ENCODE measurements at regions not wholly inside any gene's neighbourhood (a gene's known extent, or its start where the extent isn't known, plus 50 kb on each side); places are given as distances from the start of the nearest gene placed in this dataset.

GRCh38 chr6:40252531-40253258, 318.4 kb upstream of the MOCS1 start:
- H3K27me3 ChIP-seq (ENCODE audit: control insufficient read depth in 1 of 2, insufficient read depth in 2 of 2, low read length in 2 of 2): no peaks in the 10 kb centered on the region
- H3K36me3 ChIP-seq (ENCODE audit: control insufficient read depth in 1 of 2, insufficient read depth in 2 of 2, low read length in 2 of 2): no peaks in the 10 kb centered on the region
- H3K4me3 ChIP-seq (ENCODE audit: low read depth in 1 of 2, low read length in 2 of 2): no peak overlapping the region
- H3K27ac ChIP-seq (ENCODE audit: low read depth, low read length): no peak overlapping the region
- H3K4me1 ChIP-seq (ENCODE audit: control insufficient read depth in 1 of 2, insufficient read depth in 2 of 2, low read length in 2 of 2): no peaks in the 10 kb centered on the region
- H3K9me3 ChIP-seq (ENCODE audit: control insufficient read depth in 1 of 2, low read length in 2 of 2): no peaks in the 10 kb centered on the region
- H3K9ac ChIP-seq (ENCODE audit: low read depth in 1 of 2, low read length in 2 of 2): no peak overlapping the region

- H3K27ac ChIP-seq (ENCODE audit: low read depth, low read length): no peak overlapping the region
Measured at GRCh38 chr6:40251637-40252300, 317.5 kb upstream of the MOCS1 start.

GRCh38 chr6:40249935-40250334, 315.7 kb upstream of the MOCS1 start:
- Histone ChIP-seq H3K4me3 (ENCODE audit: low read depth in 1 of 2, low read length in 2 of 2) (no peak overlapping the region), H3K36me3 (ENCODE audit: control insufficient read depth in 1 of 2, insufficient read depth in 2 of 2, low read length in 2 of 2) (no peaks in the 10 kb centered on the region), H3K9ac (ENCODE audit: low read depth in 1 of 2, low read length in 2 of 2) (no peak overlapping the region), H3K27me3 (ENCODE audit: control insufficient read depth in 1 of 2, insufficient read depth in 2 of 2, low read length in 2 of 2) (no peaks in the 10 kb centered on the region), H3K27ac (ENCODE audit: low read depth, low read length) (no peak overlapping the region), H3K9me3 (ENCODE audit: control insufficient read depth in 1 of 2, low read length in 2 of 2) (no peaks in the 10 kb centered on the region), H3K4me1 (ENCODE audit: control insufficient read depth in 1 of 2, insufficient read depth in 2 of 2, low read length in 2 of 2) (no peaks in the 10 kb centered on the region)

More at GRCh38 chr6:40251637-40252300, 317.5 kb upstream of the MOCS1 start:
- H3K36me3 ChIP-seq (ENCODE audit: control insufficient read depth in 1 of 2, insufficient read depth in 2 of 2, low read length in 2 of 2): no peaks in the 10 kb centered on the region
- H3K4me1 ChIP-seq (ENCODE audit: control insufficient read depth in 1 of 2, insufficient read depth in 2 of 2, low read length in 2 of 2): no peaks in the 10 kb centered on the region
- H3K9me3 ChIP-seq (ENCODE audit: control insufficient read depth in 1 of 2, low read length in 2 of 2): no peaks in the 10 kb centered on the region
- H3K4me3 ChIP-seq (ENCODE audit: low read depth in 1 of 2, low read length in 2 of 2): no peak overlapping the region
- no peak overlapping the region for H3K9ac ChIP-seq (ENCODE audit: low read depth in 1 of 2, low read length in 2 of 2)
- H3K27me3 ChIP-seq (ENCODE audit: control insufficient read depth in 1 of 2, insufficient read depth in 2 of 2, low read length in 2 of 2): no peaks in the 10 kb centered on the region

- Histone ChIP-seq H3K9ac (ENCODE audit: low read depth in 1 of 2, low read length in 2 of 2) (no peak overlapping the region), H3K27ac (ENCODE audit: low read depth, low read length) (no peak overlapping the region), H3K4me3 (ENCODE audit: low read depth in 1 of 2, low read length in 2 of 2) (no peak overlapping the region), H3K9me3 (ENCODE audit: control insufficient read depth in 1 of 2, low read length in 2 of 2) (no peaks in the 10 kb centered on the region), H3K27me3 (ENCODE audit: control insufficient read depth in 1 of 2, insufficient read depth in 2 of 2, low read length in 2 of 2) (no peaks in the 10 kb centered on the region), H3K36me3 (ENCODE audit: control insufficient read depth in 1 of 2, insufficient read depth in 2 of 2, low read length in 2 of 2) (no peaks in the 10 kb centered on the region), H3K4me1 (ENCODE audit: control insufficient read depth in 1 of 2, insufficient read depth in 2 of 2, low read length in 2 of 2) (no peaks in the 10 kb centered on the region)
Measured at GRCh38 chr6:40247516-40248115, 313.4 kb upstream of the MOCS1 start.

GRCh38 chr6:40244699-40245098, 310.4 kb upstream of the MOCS1 start:
- Histone ChIP-seq H3K9ac (ENCODE audit: low read depth in 1 of 2, low read length in 2 of 2) (no peak overlapping the region), H3K4me1 (ENCODE audit: control insufficient read depth in 1 of 2, insufficient read depth in 2 of 2, low read length in 2 of 2) (no peaks in the 10 kb centered on the region), H3K36me3 (ENCODE audit: control insufficient read depth in 1 of 2, insufficient read depth in 2 of 2, low read length in 2 of 2) (no peaks in the 10 kb centered on the region), H3K9me3 (ENCODE audit: control insufficient read depth in 1 of 2, low read length in 2 of 2) (no peaks in the 10 kb centered on the region), H3K4me3 (ENCODE audit: low read depth in 1 of 2, low read length in 2 of 2) (no peak overlapping the region), H3K27ac (ENCODE audit: low read depth, low read length) (no peak overlapping the region), H3K27me3 (ENCODE audit: control insufficient read depth in 1 of 2, insufficient read depth in 2 of 2, low read length in 2 of 2) (no peaks in the 10 kb centered on the region)

GRCh38 chr6:40232698-40233097, 298.4 kb upstream of the MOCS1 start:
- Histone ChIP-seq H3K9me3 (ENCODE audit: control insufficient read depth in 1 of 2, low read length in 2 of 2) (no peaks in the 10 kb centered on the region), H3K9ac (ENCODE audit: low read depth in 1 of 2, low read length in 2 of 2) (no peak overlapping the region), H3K27me3 (ENCODE audit: control insufficient read depth in 1 of 2, insufficient read depth in 2 of 2, low read length in 2 of 2) (no peaks in the 10 kb centered on the region), H3K4me1 (ENCODE audit: control insufficient read depth in 1 of 2, insufficient read depth in 2 of 2, low read length in 2 of 2) (no peaks in the 10 kb centered on the region), H3K36me3 (ENCODE audit: control insufficient read depth in 1 of 2, insufficient read depth in 2 of 2, low read length in 2 of 2) (no peaks in the 10 kb centered on the region), H3K4me3 (ENCODE audit: low read depth in 1 of 2, low read length in 2 of 2) (no peak overlapping the region), H3K27ac (ENCODE audit: low read depth, low read length) (no peak overlapping the region)

GRCh38 chr6:40227735-40228134, 293.5 kb upstream of the MOCS1 start:
- no peak overlapping the region for H3K27ac ChIP-seq (ENCODE audit: low read depth, low read length)
- H3K9ac ChIP-seq (ENCODE audit: low read depth in 1 of 2, low read length in 2 of 2): no peak overlapping the region
- H3K36me3 ChIP-seq (ENCODE audit: control insufficient read depth in 1 of 2, insufficient read depth in 2 of 2, low read length in 2 of 2): no peaks in the 10 kb centered on the region
- H3K9me3 ChIP-seq (ENCODE audit: control insufficient read depth in 1 of 2, low read length in 2 of 2): no peaks in the 10 kb centered on the region
- H3K4me3 ChIP-seq (ENCODE audit: low read depth in 1 of 2, low read length in 2 of 2): no peak overlapping the region
- H3K27me3 ChIP-seq (ENCODE audit: control insufficient read depth in 1 of 2, insufficient read depth in 2 of 2, low read length in 2 of 2): no peaks in the 10 kb centered on the region
- H3K4me1 ChIP-seq (ENCODE audit: control insufficient read depth in 1 of 2, insufficient read depth in 2 of 2, low read length in 2 of 2): no peaks in the 10 kb centered on the region

- H3K27ac ChIP-seq (ENCODE audit: low read depth, low read length): no peak overlapping the region
- no peaks in the 10 kb centered on the region for H3K9me3 ChIP-seq (ENCODE audit: control insufficient read depth in 1 of 2, low read length in 2 of 2)
- no peaks in the 10 kb centered on the region for H3K27me3 ChIP-seq (ENCODE audit: control insufficient read depth in 1 of 2, insufficient read depth in 2 of 2, low read length in 2 of 2)
- no peaks in the 10 kb centered on the region for H3K36me3 ChIP-seq (ENCODE audit: control insufficient read depth in 1 of 2, insufficient read depth in 2 of 2, low read length in 2 of 2)
- H3K4me1 ChIP-seq (ENCODE audit: control insufficient read depth in 1 of 2, insufficient read depth in 2 of 2, low read length in 2 of 2): no peaks in the 10 kb centered on the region
- H3K4me3 ChIP-seq (ENCODE audit: low read depth in 1 of 2, low read length in 2 of 2): no peak overlapping the region
- no peak overlapping the region for H3K9ac ChIP-seq (ENCODE audit: low read depth in 1 of 2, low read length in 2 of 2)
Measured at GRCh38 chr6:40222354-40222753, 288.1 kb upstream of the MOCS1 start.

GRCh38 chr6:40219799-40220198, 285.5 kb upstream of the MOCS1 start:
- Histone ChIP-seq H3K4me3 (ENCODE audit: low read depth in 1 of 2, low read length in 2 of 2) (no peak overlapping the region), H3K27ac (ENCODE audit: low read depth, low read length) (no peak overlapping the region), H3K9me3 (ENCODE audit: control insufficient read depth in 1 of 2, low read length in 2 of 2) (no peaks in the 10 kb centered on the region), H3K27me3 (ENCODE audit: control insufficient read depth in 1 of 2, insufficient read depth in 2 of 2, low read length in 2 of 2) (no peaks in the 10 kb centered on the region), H3K4me1 (ENCODE audit: control insufficient read depth in 1 of 2, insufficient read depth in 2 of 2, low read length in 2 of 2) (no peaks in the 10 kb centered on the region), H3K9ac (ENCODE audit: low read depth in 1 of 2, low read length in 2 of 2) (no peak overlapping the region), H3K36me3 (ENCODE audit: control insufficient read depth in 1 of 2, insufficient read depth in 2 of 2, low read length in 2 of 2) (no peaks in the 10 kb centered on the region)

- Histone ChIP-seq H3K36me3 (ENCODE audit: control insufficient read depth in 1 of 2, insufficient read depth in 2 of 2, low read length in 2 of 2) (no peaks in the 10 kb centered on the region), H3K27ac (ENCODE audit: low read depth, low read length) (no peak overlapping the region), H3K4me1 (ENCODE audit: control insufficient read depth in 1 of 2, insufficient read depth in 2 of 2, low read length in 2 of 2) (peaks cover 0 to 5% of the 10 kb centered on the region in 2 donors), H3K9me3 (ENCODE audit: control insufficient read depth in 1 of 2, low read length in 2 of 2) (no peaks in the 10 kb centered on the region), H3K4me3 (ENCODE audit: low read depth in 1 of 2, low read length in 2 of 2) (no peak overlapping the region), H3K9ac (ENCODE audit: low read depth in 1 of 2, low read length in 2 of 2) (no peak overlapping the region), H3K27me3 (ENCODE audit: control insufficient read depth in 1 of 2, insufficient read depth in 2 of 2, low read length in 2 of 2) (no peaks in the 10 kb centered on the region)
Measured at GRCh38 chr6:40210628-40211056, 276.4 kb upstream of the MOCS1 start.

Data from duodenal mucosa (tissue), 2 donors.